Upper lobe of right lung (tissue), 1 donor: ENCODE measurements at regions not wholly inside any gene's neighbourhood (a gene's known extent, or its start where the extent isn't known, plus 50 kb on each side); places are given as distances from the start of the nearest gene placed in this dataset.

ENCODE experiments used
- ATAC-seq: fragments of 200-7000 bp; cut with Tn5 transposase; one replicate; pipeline ENCODE4 v1.9.1; 2020; ENCODE audit warnings: mild to moderate bottlenecking, moderate library complexity
- DNase-seq: peaks from one replicate; pipeline ENCODE4 v3.0.0-alpha.2; 2020
- H3K27ac ChIP-seq: fragments of 200-600 bp; one replicate; pipeline ENCODE4 v1.8.0; 2022
- H3K27me3 ChIP-seq: fragments of 200-600 bp; one replicate; pipeline ENCODE4 v1.8.0; 2022; ENCODE audit warnings: mild to moderate bottlenecking
- H3K36me3 ChIP-seq: fragments of 200-600 bp; one replicate; pipeline ENCODE4 v1.8.0; 2022
- H3K4me1 ChIP-seq: fragments of 200-600 bp; one replicate; pipeline ENCODE4 v1.8.0; 2022
- H3K4me3 ChIP-seq: fragments of 200-600 bp; one replicate; pipeline ENCODE4 v1.8.0; 2022; ENCODE audit warnings: mild to moderate bottlenecking
- H3K9me3 ChIP-seq: fragments of 200-600 bp; one replicate; pipeline ENCODE4 v1.8.0; 2022
- CTCF ChIP-seq: fragments of 200-600 bp; IDR thresholded peaks from one replicate; pipeline ENCODE4 v1.8.0; 2022; ENCODE audit warnings: antibody characterized with exemption
- intact Hi-C: fragments of 100-400 bp; cut with DNase I; formaldehyde crosslinking; loops from one replicate; pipeline ENCODE4 v1.11.0; 2022
- donor health status: DM: no; HTN: yes; CAD: no; lungs with severe emphysema.

- Histone ChIP-seq H3K27ac (no peak overlapping the region), H3K27me3 (no peaks in the 10 kb centered on the region), H3K4me3 (no peak overlapping the region), H3K9me3 (no peaks in the 10 kb centered on the region), H3K36me3 (no peaks in the 10 kb centered on the region), H3K4me1 (no peaks in the 10 kb centered on the region)
- TF ChIP-seq CTCF = no peak
- ATAC-seq (no peak), DNase-seq (no peak)
- intact Hi-C loops = no loop called here
These were observed 609.0 kb downstream of the REEP3 start for GRCh38 chr10:64130152-64130551.

DNA sequence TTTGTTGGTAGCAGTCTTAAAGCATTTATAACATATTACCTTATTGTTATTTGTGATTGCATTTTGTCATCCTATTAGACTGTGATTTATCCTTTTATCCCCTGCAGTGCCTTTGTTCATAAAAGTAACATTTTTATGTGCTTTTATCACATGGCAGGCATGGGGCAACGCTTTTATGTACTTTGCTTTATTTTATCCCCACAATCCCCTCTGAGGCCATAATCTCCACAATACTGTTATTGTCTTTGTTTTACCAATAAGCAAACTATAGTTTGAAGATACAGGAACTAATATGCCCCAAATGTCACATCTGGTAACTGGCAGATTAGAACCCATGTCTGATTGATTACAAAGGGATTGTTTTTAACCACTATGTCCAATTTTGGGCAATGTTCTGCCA, 613.5 kb downstream of the REEP3 start:
- Histone ChIP-seq H3K4me3 (no peak overlapping the region), H3K27me3 (no peaks in the 10 kb centered on the region), H3K27ac (no peak overlapping the region), H3K4me1 (no peaks in the 10 kb centered on the region), H3K9me3 (no peaks in the 10 kb centered on the region), H3K36me3 (no peaks in the 10 kb centered on the region)
- intact Hi-C loops = no loop called here
- ATAC-seq (no peak), DNase-seq (no peak)
- no peak for TF ChIP-seq CTCF

GRCh38 chr10:64142395-64142794, 621.2 kb downstream of the REEP3 start:
- intact Hi-C loops = no loop called here
- ATAC-seq = no peak
- no peak overlapping the region for H3K4me3 ChIP-seq

DNA sequence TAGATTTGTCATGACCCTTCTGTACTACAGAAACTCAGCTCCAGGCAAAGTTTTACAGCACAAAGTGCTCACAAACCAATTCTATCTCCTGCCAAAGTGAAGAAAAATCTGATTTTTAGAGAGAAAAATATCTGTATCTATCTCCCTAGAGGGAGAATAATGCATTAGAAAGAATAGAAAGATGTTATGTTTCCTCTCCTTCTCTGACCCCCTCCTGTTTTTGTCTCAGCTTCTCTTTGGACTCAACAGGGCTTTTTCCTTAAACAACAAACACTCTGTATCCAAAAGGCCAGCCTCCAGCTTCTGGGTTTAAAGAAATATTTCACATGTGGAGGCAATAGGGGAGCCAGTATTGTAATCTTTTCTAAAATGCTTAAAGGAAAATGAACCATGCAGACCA, 627.4 kb downstream of the REEP3 start:
- ATAC-seq (no peak), DNase-seq (no peak)
- H3K36me3 ChIP-seq = no peaks in the 10 kb centered on the region
- H3K4me1 ChIP-seq = no peaks in the 10 kb centered on the region
- H3K27ac ChIP-seq = no peak overlapping the region
- H3K9me3 ChIP-seq = no peaks in the 10 kb centered on the region
- intact Hi-C loops = no loop called here
- H3K27me3 ChIP-seq = no peaks in the 10 kb centered on the region
- no peak overlapping the region for H3K4me3 ChIP-seq
- TF ChIP-seq CTCF = no peak

More at GRCh38 chr10:64142395-64142794, 621.2 kb downstream of the REEP3 start:
- Histone ChIP-seq H3K27me3 (no peaks in the 10 kb centered on the region), H3K9me3 (no peaks in the 10 kb centered on the region), H3K27ac (no peak overlapping the region), H3K36me3 (no peaks in the 10 kb centered on the region), H3K4me1 (no peaks in the 10 kb centered on the region)
- no peak for DNase-seq
- no peak for TF ChIP-seq CTCF

DNA sequence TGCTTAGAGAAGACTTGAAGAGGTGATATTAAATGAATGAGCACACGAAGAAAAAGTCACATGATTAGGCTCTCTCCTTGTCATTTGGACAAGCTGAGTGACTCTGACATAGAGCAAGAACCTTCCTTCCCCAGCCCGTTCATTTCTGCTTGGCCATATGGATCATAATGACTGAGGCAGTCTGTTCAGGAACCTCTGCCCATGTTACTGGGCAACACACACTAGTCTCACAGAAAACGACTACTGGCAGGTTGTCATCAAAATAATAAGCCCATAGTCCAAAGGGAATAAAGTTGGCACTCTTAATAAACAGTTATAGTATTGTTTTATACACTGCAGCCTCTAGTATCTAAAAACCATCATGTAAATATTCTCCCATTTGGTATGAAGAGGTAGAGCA, 635.0 kb downstream of the REEP3 start:
- no peaks in the 10 kb centered on the region for H3K4me1 ChIP-seq
- no peak for TF ChIP-seq CTCF
- ATAC-seq (no peak), DNase-seq (no peak)
- no peak overlapping the region for H3K4me3 ChIP-seq
- H3K27ac ChIP-seq = no peak overlapping the region
- H3K36me3 ChIP-seq = no peaks in the 10 kb centered on the region
- no peaks in the 10 kb centered on the region for H3K9me3 ChIP-seq
- intact Hi-C loops = no loop called here
- H3K27me3 ChIP-seq = no peaks in the 10 kb centered on the region

GRCh38 chr10:64158551-64158950, 637.4 kb downstream of the REEP3 start:
- Histone ChIP-seq H3K9me3 (no peaks in the 10 kb centered on the region), H3K27me3 (no peaks in the 10 kb centered on the region), H3K36me3 (no peaks in the 10 kb centered on the region), H3K4me1 (no peaks in the 10 kb centered on the region), H3K27ac (no peak overlapping the region), H3K4me3 (no peak overlapping the region)
- ATAC-seq (no peak), DNase-seq (no peak)
- intact Hi-C loops = no loop called here
- TF ChIP-seq CTCF = no peak
